GM18508 (cell line): ENCODE measurements at regions not wholly inside any gene's neighbourhood (a gene's known extent, or its start where the extent isn't known, plus 50 kb on each side); places are given as distances from the start of the nearest gene placed in this dataset.

ENCODE experiments used
- ATAC-seq: cut with Tn5 transposase; IDR thresholded peaks from one replicate; pipeline ENCODE4 v1.9.1; 2021; ENCODE audit warnings: moderate number of reproducible peaks; ENCODE audit not compliant: insufficient read depth, unreplicated experiment

DNA sequence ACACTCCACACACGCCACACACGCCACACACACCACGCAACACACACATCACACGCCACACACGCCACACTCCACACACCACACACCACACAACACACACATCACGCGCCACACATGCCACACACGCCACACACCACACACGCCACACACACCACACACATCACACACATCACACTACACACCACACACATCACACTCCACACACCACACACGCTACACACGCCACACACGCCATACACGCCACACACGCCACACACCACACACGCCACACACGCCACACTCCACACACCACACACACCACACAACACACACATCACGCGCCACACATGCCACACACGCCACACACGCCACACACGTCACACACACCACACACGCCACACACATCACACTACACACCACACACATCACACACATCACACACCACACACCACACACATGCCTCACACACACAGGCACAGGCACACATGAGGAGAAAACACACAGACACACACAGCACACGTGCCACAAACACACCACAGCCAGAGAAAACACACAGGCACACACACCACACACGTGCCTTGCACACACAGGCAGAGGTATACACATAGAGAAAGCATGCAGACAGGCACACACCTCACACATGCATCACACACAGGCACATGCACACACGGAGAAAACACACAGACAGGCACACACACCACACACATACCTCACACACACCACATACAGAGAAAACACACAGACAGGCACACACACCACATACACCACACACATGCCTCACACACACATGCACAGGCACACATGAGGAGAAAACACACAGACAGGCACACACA is 241.5 kb upstream of the MYT1L start:
- no peak for ATAC-seq

DNA sequence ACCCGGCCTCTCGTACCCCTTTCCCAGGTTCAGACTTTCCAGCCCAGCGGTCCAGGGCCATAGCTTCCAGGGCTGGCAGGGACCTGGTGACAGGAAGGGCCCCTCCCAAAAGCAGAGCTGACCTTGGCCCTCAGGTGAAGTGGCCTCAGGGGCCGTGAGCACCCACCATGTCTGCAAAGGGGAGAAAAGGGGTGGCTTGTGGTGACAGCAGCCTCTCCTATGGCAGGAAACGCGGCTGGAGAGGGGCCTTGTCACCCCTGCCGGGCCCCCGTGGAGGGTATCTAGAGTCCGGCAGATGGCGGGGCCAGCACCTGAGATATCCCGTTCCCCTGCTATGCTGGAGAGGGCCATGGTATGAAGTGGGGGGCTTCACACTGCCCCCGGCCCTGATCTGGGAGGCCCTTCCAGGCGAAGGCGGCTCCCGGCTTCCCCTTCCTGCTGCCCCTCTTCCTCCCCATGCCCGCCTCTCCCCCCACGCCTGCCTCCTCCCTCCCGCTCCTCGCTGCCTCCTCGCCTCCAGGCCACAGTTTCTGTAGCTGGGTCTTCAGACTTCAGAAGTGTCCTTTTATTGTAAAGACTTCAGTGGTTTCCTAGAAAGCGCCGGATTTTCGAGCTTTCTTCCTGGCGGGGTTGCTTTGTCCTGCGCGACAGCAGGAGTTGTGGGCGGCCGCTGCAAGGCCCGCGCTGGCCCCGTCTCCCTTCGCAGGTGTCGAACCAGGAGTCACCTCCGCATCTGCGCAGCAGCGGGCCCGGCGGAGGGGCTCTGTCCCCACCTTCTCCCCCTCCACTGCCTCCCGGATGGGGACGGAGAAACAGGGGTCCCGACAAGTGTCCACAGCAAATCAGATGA is 240.5 kb upstream of the MYT1L start:
- no peak for ATAC-seq

DNA sequence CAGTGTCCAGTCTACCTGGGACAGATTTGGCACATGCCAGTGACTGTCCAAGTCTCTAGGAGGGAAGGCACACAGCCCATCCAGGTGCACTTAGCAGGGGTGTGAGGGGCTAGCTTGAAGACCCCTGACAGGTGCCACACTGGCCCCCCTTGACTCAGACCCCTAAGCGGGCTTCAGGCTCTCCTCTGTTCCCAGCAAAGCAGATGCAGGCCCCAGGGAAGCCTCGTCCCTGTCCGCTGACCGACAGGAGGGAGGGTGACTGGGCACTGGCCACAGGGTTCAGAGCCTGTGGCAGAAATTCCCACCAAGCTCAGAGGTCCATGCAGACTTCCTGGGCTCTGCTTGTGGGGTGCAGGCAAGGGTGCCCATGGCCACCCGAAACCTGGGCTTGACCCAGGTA is 239.8 kb upstream of the MYT1L start:
- no peak for ATAC-seq

DNA sequence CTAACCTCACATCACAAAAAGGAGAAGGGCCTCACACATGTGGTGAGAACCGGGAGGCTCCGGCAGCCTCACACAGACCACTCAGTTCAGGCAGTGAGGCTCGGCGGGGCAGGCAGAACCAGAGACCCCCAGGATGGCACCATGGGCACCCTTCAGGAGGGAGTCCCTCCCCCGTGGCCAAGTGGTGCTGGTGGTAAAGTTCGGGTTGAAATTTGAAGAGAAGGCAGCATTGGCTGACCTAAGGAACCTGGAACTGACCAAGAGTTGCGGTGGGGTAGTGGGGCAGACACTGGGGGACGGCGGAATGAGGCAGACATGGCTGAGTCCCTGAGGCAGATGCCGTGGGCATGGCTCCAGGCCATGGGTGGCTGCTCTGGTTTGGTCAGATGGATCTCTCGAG is 239.3 kb upstream of the MYT1L start:
- ATAC-seq = no peak

DNA sequence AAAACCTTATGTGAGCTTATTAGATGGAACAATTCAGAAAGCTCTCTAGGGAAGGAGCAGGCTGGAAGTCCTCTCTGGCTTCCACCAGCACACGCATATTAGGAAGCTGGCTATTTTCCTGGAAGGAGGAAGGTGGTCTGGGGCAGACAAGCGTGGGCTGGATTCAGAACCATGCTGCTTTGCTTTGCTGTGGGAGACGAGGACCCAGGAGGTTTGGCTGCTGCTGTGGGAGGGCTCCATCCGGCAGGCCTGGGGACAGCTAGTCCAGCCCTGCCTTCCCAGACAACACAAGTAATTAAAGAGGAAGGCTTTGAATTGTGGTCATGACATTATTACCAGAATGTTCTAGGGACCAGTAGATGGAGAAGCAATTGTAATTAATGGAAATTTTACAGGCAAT is 238.8 kb upstream of the MYT1L start:
- no peak for ATAC-seq

DNA sequence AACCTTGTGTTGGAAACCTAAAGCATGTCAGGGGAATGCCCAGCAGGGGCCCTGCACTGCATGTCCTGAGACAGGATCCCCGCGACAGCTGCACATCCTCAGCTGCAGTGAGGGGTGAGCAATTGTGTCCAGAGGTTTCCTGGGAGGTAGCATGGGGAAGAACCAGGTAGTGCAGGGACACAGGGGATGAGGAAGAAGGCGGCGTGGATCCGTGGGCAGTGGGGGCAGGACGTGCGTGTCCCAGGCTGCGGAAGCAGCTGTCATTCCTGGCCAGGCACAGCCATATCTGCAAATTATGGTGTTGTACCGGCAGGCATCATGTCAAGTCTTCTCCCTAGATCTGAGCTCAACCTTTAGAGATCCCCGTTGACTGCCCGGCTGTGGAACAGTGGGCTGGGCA is 238.2 kb upstream of the MYT1L start:
- ATAC-seq = no peak

DNA sequence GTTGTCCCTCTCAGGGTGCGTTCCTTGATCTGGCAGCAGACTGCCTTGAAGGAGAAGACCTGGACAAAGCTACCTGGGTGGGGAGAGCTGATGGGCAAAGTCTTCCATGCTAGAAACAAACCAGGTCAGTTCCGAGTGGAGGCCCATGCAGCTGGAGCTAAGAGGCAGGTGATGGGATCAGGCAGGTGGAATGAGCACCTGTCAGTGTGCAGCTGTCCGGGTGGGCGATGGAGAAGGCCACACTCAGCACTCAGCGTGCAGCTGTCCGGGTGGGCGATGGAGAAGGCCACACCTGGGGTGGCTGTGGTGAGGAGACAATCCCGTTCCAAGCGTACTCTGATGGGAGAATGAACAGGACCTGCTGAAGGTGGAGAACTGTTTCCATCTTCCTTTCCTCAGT is 237.3 kb upstream of the MYT1L start:
- ATAC-seq = no peak

DNA sequence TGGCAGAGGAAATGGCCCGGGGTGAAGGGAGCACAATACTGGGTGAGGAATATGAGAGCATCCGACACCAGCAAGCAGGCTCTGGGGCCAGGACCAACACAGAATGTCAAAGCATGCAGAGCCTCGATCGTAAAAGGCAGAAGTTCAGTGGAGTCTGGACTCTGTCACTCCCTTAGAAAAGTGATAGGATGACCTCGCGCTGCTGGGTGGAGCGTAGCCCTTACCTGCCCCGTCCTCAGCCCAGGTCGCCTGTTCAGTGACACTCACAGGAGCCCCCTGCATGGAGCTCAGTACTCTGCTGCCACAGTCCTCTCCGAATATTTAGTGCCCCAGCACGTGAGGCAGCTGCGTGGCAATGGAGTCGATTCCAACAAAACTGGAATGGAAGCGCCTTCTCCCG is 236.7 kb upstream of the MYT1L start:
- ATAC-seq = no peak

DNA sequence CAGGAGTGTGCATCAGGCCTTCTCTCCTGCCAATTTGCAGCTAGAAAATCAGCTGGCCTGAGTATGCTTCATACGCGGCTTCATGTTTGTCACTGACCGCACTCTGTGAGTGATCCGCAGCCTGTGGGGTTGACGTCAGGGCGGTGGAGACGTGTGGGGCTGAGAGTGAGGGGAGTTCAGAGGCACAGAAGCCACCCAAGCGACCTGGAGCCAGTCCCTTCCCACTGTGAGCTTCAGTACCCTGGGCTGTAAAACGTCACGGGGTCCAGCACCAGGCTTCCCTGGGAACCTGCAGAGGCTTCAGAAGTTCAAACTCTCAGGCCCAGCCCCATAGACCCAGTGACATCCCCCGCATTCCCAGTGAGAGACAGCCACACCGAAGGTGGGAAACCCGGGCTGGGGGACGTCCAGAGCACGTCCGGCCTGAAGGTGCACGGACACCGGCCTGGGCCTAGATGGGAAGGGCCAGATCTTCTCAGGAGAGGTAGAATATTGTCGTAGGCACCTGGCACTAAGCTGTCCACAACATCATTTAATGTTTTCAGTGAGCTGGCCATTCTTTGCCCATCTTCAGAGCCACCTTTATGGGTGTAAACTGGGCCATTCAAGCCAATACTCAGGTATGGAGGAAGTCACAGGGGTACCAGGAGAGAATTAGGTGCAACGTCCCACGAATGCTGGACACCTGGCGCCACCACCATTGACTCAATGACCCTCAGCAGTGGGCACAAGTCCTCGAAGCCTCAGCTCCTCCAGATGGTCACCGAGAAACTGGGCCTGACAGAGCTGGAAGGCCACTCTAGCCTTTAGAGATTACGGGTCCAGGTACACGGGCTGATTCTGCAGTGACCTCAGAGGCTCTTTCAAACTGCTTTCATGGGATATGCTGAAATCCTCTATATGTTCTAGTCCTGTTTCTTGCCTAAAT is 235.6 kb upstream of the MYT1L start:
- ATAC-seq = no peak

DNA sequence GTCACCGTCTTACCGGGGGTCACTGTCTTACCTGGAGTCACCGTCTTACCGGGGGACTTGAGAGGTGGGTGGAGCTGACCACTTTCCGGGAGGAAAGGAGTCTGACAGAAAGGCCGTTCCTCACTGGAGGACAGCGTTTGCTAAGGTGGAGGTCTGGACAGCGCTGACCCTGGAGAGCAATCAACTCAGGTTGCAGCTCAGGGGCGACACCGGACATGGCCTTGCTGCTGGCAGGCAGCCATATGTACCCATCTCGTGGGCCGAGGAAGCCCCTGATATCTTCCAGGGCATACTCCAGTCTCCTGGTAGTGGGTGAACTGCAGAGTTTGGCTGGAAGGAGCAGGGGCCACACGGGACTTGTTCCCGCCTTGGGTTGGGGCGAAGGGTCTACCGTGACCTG is 234.6 kb upstream of the MYT1L start:
- ATAC-seq = no peak

DNA sequence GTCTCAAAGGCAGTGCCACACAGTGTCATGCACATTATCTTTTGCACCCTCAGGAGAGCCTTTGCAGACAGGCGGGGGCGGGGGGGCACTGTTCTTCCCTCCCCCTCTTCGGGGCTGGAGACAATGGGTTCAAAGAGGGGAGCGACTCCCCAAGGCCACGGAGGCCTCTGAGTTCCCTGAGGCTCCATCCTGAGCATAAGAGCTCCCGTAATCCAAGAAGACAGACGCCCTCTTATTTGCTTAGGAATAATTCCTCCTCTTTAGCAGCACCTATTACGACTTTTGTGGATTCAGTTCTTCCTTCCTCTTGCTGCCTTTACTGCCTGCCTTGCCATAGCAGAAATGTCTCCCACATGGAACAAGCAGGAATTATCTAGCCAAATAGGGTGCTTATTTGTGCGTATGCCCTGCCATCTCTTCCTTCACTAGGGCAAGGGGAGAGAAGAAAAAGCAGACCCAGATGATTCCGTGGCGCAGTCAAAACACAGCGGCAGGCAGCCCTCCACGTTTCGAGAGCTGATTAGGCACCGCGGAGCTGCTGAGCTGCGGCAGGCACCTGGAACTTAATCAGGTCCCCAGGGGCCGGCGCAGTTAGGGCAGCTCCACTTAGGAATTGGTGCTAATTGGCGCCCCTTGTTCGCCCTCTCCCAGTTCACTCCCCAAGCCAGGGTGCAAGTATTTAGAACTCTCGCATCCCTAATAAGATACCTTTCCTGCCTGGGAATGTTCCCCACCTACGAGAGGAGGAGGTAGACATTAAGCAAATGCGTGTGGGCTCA is 233.4 kb upstream of the MYT1L start:
- no peak for ATAC-seq

DNA sequence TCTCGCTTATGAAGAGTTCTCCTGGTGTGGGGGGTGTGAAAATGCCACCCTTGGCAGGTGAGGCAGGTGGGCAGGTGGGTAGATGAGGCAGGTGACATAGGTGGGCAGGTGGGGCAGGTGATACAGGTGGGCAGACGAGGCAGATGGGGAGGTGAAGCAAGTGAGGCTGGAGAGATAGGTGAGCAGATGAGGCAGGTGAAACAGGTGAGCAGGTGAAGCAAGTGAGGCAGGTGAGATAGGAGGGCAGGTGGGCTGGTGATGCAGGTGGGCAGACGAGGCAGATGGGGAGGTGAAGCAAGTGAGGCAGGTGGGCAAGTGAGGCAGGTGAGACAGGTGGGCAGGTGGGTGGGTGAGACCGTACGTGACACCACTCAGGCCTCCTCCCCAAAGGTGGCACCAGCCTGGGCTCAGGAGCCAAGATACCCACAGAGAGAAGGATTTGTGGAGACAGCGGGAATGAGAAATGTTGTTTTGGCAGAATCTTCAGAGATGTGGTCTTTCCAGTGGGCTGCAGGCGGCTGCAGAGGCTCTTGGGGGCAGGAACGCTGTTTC is 232.3 kb upstream of the MYT1L start:
- ATAC-seq = no peak

DNA sequence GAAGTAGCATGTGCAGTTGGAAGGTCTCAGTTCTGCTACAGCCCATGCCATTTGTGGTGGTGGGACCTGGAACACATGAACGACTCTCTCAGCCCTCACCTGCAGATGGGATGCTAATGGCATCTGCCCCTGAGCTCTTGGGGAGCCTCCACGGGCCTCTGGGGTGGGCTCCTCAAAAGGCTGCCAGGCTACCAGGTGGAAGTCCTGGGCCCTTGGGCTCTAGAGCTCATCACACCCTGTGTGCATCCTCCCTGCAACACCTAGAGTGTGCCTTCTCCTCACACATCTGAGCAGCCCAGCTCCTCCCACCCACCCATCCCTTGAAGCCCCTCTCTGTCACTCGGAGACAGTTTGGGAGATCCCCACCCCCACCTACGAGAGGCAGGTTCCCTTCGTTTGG is 231.8 kb upstream of the MYT1L start:
- no peak for ATAC-seq

DNA sequence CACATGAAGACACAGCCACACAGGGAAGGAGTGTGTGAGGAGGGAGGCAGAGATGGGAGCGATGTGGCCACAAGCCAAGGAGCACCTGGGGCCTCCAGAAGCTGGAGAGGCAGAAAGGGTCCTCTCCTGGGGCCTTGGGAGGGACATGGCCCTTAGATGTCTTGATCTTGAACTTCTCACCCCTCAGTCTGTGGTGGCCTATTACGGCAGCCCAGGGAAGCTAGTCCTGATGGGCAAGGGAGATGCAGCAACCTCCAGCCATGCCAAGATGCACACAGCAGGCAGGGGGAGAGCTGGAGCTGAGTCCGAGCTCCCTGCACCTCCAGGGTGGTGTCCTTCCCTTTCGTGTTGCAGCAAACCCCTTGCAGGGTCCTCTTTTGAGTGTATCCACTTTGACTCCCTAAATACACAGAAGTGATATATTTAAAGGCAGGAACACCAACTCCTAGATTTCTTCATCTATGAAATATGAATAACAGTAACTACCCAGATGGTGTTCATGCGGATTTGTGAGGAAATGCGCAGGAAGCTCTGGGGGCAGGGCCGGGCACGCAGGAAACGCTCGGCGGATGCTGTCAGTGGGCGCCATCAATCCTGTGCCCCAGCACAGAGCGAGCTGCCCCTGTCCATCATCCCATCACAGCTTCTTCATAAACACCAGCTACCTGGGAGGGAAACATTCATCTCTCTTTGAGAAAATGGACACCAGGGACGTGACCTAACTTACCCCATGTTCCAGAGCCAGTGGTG is 230.4 kb upstream of the MYT1L start:
- ATAC-seq = no peak

DNA sequence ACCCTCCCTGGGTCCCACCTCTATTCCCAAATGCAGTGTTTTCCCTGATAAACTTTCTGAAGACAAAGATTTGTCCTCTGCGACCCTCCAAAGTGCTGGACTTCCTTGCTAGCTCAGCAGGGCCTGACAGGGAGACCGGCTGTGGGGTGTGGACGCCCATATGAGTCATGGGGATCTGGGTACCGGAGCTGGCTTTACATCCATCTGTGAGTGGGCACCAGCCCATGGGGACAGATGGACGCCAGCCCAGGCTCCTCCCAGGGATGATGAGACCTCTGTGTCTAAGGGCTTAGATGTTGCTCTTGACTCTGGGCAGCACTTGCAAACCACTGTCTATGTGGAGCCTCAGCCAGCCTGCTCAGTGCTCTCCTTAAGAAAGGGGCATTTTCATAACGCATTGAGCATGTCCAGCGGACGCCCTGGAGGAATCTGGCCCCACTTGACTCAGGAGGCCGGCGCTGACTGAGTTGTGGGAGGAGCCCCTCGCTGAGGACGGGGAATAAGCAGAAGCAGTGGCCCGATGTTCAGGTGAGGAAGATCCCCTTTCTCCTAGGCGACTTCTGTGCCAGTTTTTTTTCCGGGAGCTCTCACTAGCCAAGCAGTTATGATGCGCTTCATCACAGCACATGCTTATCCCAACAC is 229.4 kb upstream of the MYT1L start:
- no peak for ATAC-seq

DNA sequence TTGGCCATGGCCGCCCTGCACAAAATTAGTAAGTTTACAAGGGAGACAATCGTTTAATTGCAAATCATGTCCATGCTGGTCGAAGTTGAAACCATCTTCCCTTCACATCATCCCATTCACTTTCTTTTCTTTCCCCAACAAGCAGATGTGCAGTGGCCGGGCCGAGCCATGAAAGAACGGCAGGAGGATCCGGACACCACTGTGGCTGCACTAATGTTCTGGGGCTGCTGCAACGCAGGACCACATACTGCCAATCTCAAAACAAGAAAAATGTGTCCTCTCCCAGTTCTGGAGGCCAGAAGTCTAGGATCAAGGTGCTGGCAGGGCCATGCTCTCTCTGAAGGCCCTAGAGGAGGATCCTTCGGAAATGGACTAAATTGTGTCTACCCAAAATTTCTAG is 227.4 kb upstream of the MYT1L start:
- no peak for ATAC-seq

DNA sequence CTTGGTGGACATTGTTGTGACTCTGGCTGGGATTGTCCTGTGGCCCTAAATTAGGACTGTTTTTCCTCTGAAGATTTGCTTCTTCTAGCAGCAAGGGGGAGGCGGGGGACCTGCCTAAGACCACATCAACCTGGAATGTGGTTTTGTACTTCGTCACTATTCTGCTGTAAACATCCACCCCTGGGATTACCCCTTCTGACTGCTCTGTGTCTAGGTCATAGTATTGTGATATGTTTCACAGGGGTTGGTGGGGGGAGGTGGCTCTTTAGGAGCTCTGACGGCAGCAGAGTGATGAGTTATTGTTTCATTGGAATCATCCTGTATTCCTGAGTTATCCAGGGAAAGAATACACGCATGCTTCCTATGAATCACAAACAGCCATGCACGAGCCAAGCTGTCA is 226.4 kb upstream of the MYT1L start:
- no peak for ATAC-seq

DNA sequence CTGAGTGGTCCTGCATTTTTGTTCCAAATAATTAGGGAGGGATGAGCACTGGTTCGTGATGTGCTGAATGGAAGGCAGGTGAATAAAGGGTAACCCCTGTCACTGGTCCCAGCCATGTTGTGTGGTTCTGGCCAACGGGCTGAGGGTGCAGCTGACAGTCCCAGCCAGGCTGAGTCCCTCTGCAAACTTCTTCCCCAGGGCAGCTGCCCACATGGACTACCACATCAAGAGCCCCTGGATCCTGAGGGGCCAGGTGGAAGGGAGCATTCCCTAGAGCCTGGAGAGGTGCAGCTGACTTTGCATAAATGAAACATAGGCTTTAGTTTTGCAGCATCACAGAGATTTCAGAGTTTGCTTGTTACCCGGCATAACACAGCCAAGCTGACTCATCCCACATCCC is 219.8 kb upstream of the MYT1L start:
- ATAC-seq = no peak

DNA sequence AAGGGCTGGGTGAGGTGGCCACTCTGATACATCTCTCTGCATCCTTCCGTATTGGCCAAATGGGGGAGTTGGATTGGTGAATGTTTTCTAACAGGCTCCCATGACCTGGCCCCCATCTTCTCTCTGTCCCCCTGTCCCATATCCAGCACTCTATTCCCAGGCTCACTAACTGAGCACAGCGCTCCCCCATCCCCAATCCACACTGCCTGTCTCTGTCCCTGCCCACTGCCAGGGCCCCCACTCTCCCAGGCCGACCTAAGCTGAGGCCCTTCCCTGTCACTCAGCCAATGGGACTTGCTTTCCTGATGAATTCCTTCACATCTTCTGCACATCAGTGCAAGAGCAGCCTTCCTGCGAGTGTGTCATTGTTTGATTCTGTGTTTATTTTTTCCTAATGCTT is 216.8 kb upstream of the MYT1L start:
- no peak for ATAC-seq
